ENCODE measurements at regions not wholly inside any gene's neighbourhood (a gene's known extent, or its start where the extent isn't known, plus 50 kb on each side); places are given as distances from the start of the nearest gene placed in this dataset.
A peak's percentile ranks its signal among the peaks of the same experiment; 100 is the strongest.
"Not testable (repeated sequence)": the region's sequence is repeated elsewhere in the genome, so short reads cannot be mapped to it uniquely, and the experiment has no call there.

DNA sequence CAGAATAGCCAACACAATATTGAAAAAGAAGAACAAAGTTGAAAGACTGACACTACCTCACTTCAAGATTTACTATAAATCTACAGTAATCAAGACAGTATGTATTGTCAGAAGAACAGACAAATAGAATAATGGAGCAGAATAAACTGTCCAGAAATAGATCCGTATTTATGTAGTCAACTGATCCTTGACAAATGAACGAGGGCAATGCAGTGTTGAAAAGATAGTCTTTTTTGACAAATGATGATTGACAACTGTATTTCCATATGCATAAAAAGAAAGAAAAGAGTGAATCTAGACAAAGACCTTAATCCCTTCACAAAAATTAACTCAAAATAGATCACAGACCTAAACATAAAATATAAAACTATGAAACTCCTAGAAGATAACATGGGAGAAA, 767.1 kb downstream of the KCNA4 start:
- Histone ChIP-seq H3K9me3 (ENCODE audit: insufficient read depth, low read length) (no peaks in the 10 kb centered on the region), H3K4me3 (ENCODE audit: insufficient read length, low read depth) (no peak overlapping the region), H3K9ac (ENCODE audit: insufficient read length, low read depth) (no peak overlapping the region), H3K27me3 (ENCODE audit: insufficient read depth, insufficient read length) (no peaks in the 10 kb centered on the region), H3K4me1 (ENCODE audit: insufficient read depth, insufficient read length) (no peaks in the 10 kb centered on the region), H3K36me3 (ENCODE audit: insufficient read depth, insufficient read length, low read length) (no peaks in the 10 kb centered on the region)
- TF ChIP-seq SUZ12 (IDR thresholded peaks at IDR 0.05; ENCODE audit: extremely low read depth, insufficient read depth, insufficient read length): no peak
- TF ChIP-seq YY1 (IDR thresholded peaks at IDR 0.05; ENCODE audit: insufficient read depth, insufficient read length): no peak
- no peak for TF ChIP-seq ZNF274 (IDR thresholded peaks at IDR 0.05; ENCODE audit: low read depth, low read length)
- no peak for DNase-seq (ENCODE audit: low read depth, low spot score)

DNA sequence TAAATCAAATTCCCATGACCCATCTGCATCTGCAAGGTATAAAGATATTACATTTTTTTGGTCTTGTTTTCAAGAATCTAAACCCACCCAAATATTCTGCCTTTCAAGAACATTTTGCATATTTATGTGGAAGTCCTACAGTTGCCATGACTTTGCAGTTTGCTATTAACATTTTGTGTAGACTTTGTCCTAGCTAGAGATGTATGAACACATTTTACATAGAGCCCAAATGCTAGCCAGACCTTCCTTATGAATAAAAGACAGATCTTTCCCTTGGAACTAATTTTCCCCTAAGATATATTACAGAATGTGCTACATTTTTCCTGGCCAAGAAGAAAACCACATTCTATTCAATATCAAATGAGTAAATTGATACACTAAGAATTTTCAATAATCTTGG, 772.5 kb downstream of the KCNA4 start:
- H3K9me3 ChIP-seq (ENCODE audit: insufficient read depth, low read length): no peaks in the 10 kb centered on the region
- no peak overlapping the region for H3K4me3 ChIP-seq (ENCODE audit: insufficient read length, low read depth)
- no peaks in the 10 kb centered on the region for H3K27me3 ChIP-seq (ENCODE audit: insufficient read depth, insufficient read length)
- H3K9ac ChIP-seq (ENCODE audit: insufficient read length, low read depth): no peak overlapping the region
- no peak for DNase-seq (ENCODE audit: low read depth, low spot score)
- H3K4me1 ChIP-seq (ENCODE audit: insufficient read depth, insufficient read length): no peaks in the 10 kb centered on the region
- TF ChIP-seq SUZ12 (IDR thresholded peaks at IDR 0.05; ENCODE audit: extremely low read depth, insufficient read depth, insufficient read length) (no peak), ZNF274 (IDR thresholded peaks at IDR 0.05; ENCODE audit: low read depth, low read length) (no peak), YY1 (IDR thresholded peaks at IDR 0.05; ENCODE audit: insufficient read depth, insufficient read length) (no peak)
- H3K36me3 ChIP-seq (ENCODE audit: insufficient read depth, insufficient read length, low read length): no peaks in the 10 kb centered on the region

DNA sequence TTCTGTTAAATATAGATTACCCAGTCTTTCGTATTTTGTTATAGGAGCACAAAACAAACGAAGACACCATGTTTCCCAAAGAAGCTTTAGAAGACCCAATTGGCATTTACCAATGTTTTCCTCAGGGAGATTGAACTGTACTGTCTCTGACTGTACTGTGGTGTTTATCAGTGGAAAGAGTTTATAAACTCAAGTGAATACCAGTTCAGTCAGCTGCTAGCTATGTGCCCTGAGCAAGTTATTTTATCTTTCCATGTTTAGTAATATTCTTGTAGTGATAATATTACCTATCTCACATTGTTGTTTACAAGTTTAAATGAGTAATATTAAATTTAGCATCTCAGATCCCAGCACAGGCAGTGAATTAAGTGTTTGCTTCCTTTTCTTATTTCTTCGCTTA, 773.2 kb downstream of the KCNA4 start:
- Histone ChIP-seq H3K36me3 (ENCODE audit: insufficient read depth, insufficient read length, low read length) (no peaks in the 10 kb centered on the region), H3K27me3 (ENCODE audit: insufficient read depth, insufficient read length) (no peaks in the 10 kb centered on the region), H3K4me1 (ENCODE audit: insufficient read depth, insufficient read length) (no peaks in the 10 kb centered on the region), H3K9ac (ENCODE audit: insufficient read length, low read depth) (no peak overlapping the region), H3K4me3 (ENCODE audit: insufficient read length, low read depth) (no peak overlapping the region), H3K9me3 (ENCODE audit: insufficient read depth, low read length) (no peaks in the 10 kb centered on the region)
- TF ChIP-seq YY1 (IDR thresholded peaks at IDR 0.05; ENCODE audit: insufficient read depth, insufficient read length): no peak
- TF ChIP-seq SUZ12 (IDR thresholded peaks at IDR 0.05; ENCODE audit: extremely low read depth, insufficient read depth, insufficient read length): no peak
- TF ChIP-seq ZNF274 (IDR thresholded peaks at IDR 0.05; ENCODE audit: low read depth, low read length): no peak
- DNase-seq (ENCODE audit: low read depth, low spot score): no peak

DNA sequence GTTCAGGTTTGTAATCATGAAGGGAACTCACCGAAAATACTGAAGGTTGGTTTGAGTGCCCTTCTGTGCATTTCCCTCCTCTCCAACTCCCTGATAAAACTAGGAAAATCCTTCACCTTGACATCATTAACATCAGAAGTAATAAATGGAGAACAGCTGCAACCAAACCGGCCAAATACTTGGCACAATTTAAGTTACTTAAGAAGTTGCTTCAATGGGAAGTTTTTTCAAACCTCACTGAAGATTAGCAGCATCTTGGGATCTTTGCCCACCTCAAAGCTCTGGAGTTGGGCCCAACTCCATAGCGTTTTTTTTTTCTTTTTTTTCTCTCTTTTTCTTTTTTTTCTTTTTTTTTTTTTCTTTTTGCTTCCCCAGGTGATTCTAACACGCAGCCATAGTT, 784.8 kb downstream of the KCNA4 start:
- H3K9me3 ChIP-seq (ENCODE audit: insufficient read depth, low read length): no peaks in the 10 kb centered on the region
- no peak for TF ChIP-seq ZNF274 (IDR thresholded peaks at IDR 0.05; ENCODE audit: low read depth, low read length)
- TF ChIP-seq SUZ12 (IDR thresholded peaks at IDR 0.05; ENCODE audit: extremely low read depth, insufficient read depth, insufficient read length): no peak
- no peak for TF ChIP-seq YY1 (IDR thresholded peaks at IDR 0.05; ENCODE audit: insufficient read depth, insufficient read length)
- H3K36me3 ChIP-seq (ENCODE audit: insufficient read depth, insufficient read length, low read length): no peaks in the 10 kb centered on the region
- H3K27me3 ChIP-seq (ENCODE audit: insufficient read depth, insufficient read length): no peaks in the 10 kb centered on the region
- no peak for DNase-seq (ENCODE audit: low read depth, low spot score)
- no peak overlapping the region for H3K4me3 ChIP-seq (ENCODE audit: insufficient read length, low read depth)
- H3K4me1 ChIP-seq (ENCODE audit: insufficient read depth, insufficient read length): no peaks in the 10 kb centered on the region
- no peak overlapping the region for H3K9ac ChIP-seq (ENCODE audit: insufficient read length, low read depth)

DNA sequence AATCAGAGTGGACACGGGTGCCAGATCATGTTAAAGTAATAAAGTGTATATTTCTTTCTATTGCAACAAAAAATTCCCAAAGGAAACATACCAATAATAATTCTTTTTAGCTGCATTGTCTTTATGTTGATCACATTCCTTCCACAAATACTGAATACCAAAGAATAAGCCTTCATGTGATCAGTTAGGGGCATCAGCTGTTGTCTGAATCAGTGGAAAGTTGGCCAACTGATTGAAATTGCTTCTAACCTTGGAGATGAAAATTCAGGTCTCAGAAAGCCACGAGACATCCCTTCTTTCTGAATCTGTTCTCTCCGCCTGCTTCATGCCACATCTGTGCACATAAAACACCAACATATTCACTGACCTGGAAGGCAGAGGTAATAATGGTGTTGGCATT, 785.2 kb downstream of the KCNA4 start:
- Histone ChIP-seq H3K9me3 (ENCODE audit: insufficient read depth, low read length) (no peaks in the 10 kb centered on the region), H3K36me3 (ENCODE audit: insufficient read depth, insufficient read length, low read length) (no peaks in the 10 kb centered on the region), H3K9ac (ENCODE audit: insufficient read length, low read depth) (no peak overlapping the region), H3K4me3 (ENCODE audit: insufficient read length, low read depth) (no peak overlapping the region), H3K4me1 (ENCODE audit: insufficient read depth, insufficient read length) (no peaks in the 10 kb centered on the region), H3K27me3 (ENCODE audit: insufficient read depth, insufficient read length) (no peaks in the 10 kb centered on the region)
- DNase-seq (ENCODE audit: low read depth, low spot score): no peak
- no peak for TF ChIP-seq SUZ12 (IDR thresholded peaks at IDR 0.05; ENCODE audit: extremely low read depth, insufficient read depth, insufficient read length)
- no peak for TF ChIP-seq ZNF274 (IDR thresholded peaks at IDR 0.05; ENCODE audit: low read depth, low read length)
- no peak for TF ChIP-seq YY1 (IDR thresholded peaks at IDR 0.05; ENCODE audit: insufficient read depth, insufficient read length)

DNA sequence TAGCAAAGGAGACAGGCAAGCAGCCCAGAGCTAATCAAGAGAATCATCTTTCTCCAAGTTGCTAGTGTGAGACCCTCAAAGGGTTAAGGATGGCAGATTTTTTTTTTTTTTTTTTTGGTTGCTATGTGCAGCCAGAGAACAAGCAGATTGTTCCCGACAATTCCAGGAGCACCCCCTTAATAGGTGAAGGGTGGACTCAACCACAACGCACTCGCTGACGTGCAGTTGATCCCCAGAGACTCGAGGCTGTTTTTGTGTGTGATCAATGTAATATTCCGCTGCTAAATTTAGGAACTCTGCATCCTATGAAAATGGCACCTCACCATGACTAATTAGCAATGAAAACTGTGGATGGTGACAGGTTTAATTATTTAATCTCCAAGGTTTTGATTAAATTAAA, 789.0 kb downstream of the KCNA4 start:
- no peak overlapping the region for H3K9ac ChIP-seq (ENCODE audit: insufficient read length, low read depth)
- H3K4me1 ChIP-seq (ENCODE audit: insufficient read depth, insufficient read length): no peaks in the 10 kb centered on the region
- H3K27me3 ChIP-seq (ENCODE audit: insufficient read depth, insufficient read length): no peaks in the 10 kb centered on the region
- TF ChIP-seq SUZ12 (IDR thresholded peaks at IDR 0.05; ENCODE audit: extremely low read depth, insufficient read depth, insufficient read length) (no peak), YY1 (IDR thresholded peaks at IDR 0.05; ENCODE audit: insufficient read depth, insufficient read length) (no peak), ZNF274 (IDR thresholded peaks at IDR 0.05; ENCODE audit: low read depth, low read length) (no peak)
- H3K4me3 ChIP-seq (ENCODE audit: insufficient read length, low read depth): no peak overlapping the region
- no peaks in the 10 kb centered on the region for H3K9me3 ChIP-seq (ENCODE audit: insufficient read depth, low read length)
- no peak for DNase-seq (ENCODE audit: low read depth, low spot score)
- H3K36me3 ChIP-seq (ENCODE audit: insufficient read depth, insufficient read length, low read length): no peaks in the 10 kb centered on the region

DNA sequence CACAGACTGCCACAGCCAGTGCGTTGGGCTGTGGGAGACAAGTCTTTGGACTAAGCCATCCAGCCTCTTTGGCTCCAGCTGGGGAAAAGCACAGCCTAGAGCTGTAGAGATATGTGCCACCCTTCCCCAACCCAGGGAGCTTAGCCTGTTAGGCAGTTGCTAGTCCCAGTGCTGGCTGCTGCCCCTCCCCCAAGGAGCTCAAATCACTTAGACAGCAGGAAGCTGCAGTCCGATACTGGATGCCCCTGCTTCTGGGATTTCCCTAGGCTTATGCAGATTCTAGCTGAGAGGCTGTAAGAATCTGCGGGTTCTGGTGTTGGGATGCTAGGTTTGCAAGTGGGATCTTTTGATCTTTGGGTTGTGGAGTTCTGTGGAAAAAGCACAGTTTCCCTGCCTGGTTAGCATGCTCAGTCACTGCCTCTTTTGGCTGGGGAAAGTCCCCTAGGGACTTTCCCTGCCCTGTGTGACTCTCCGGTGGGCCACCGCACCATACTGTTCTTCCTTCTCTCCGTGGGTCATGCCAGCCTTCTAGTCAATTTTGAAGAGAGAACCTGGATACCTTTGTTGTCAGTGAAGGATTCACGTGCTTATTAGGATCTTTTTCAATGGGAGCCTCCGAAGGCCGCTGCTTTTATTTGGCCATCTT, 792.0 kb downstream of the KCNA4 start:
- Histone ChIP-seq H3K4me3 (ENCODE audit: insufficient read length, low read depth) (no peak overlapping the region), H3K27me3 (ENCODE audit: insufficient read depth, insufficient read length) (no peaks in the 10 kb centered on the region), H3K9ac (ENCODE audit: insufficient read length, low read depth) (no peak overlapping the region), H3K9me3 (ENCODE audit: insufficient read depth, low read length) (no peaks in the 10 kb centered on the region), H3K4me1 (ENCODE audit: insufficient read depth, insufficient read length) (no peaks in the 10 kb centered on the region), H3K36me3 (ENCODE audit: insufficient read depth, insufficient read length, low read length) (no peaks in the 10 kb centered on the region)
- TF ChIP-seq YY1 (IDR thresholded peaks at IDR 0.05; ENCODE audit: insufficient read depth, insufficient read length) (no peak), SUZ12 (IDR thresholded peaks at IDR 0.05; ENCODE audit: extremely low read depth, insufficient read depth, insufficient read length) (no peak), ZNF274 (IDR thresholded peaks at IDR 0.05; ENCODE audit: low read depth, low read length) (no peak)
- DNase-seq (ENCODE audit: low read depth, low spot score): peak; percentile 27

DNA sequence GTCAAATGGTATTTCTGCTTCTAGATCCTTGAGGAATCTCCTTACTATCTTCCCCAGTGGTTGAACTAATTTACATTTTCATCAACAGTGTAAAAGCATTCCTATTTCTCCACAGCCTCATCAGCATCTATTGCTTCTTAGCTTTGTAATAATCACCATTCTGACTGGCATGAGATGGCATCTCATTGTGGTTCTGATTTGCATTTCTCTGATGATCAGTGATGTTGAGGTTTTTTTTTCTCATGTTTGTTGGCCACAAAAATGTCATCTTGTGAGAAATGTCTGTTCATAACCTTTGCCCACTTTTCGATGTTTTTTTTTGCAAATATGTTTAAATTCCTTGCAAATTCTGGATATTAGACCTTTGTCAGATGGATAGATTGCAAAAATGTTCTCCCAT, 797.3 kb downstream of the KCNA4 start:
- not testable (repeated sequence) for H3K4me3 ChIP-seq (ENCODE audit: insufficient read length, low read depth); DNase-seq (ENCODE audit: low read depth, low spot score); H3K4me1 ChIP-seq (ENCODE audit: insufficient read depth, insufficient read length); H3K36me3 ChIP-seq (ENCODE audit: insufficient read depth, insufficient read length, low read length); H3K9ac ChIP-seq (ENCODE audit: insufficient read length, low read depth); H3K9me3 ChIP-seq (ENCODE audit: insufficient read depth, low read length); H3K27me3 ChIP-seq (ENCODE audit: insufficient read depth, insufficient read length)

All from NT2/D1 (cell line).